OCI-LY1 (cell line): ENCODE measurements at regions not wholly inside any gene's neighbourhood (a gene's known extent, or its start where the extent isn't known, plus 50 kb on each side); places are given as distances from the start of the nearest gene placed in this dataset.

Experiments
- CTCF ChIP-seq: fragments of 200-600 bp; sonication (generic), shearing (Covaris generic); IDR thresholded peaks from 2 replicates; pipeline ENCODE4 v1.5.1; 2017; ENCODE audit warnings: mild to moderate bottlenecking, antibody characterized with exemption, low read length, moderate library complexity, mixed read lengths
- EZH2 ChIP-seq: fragments of 200-600 bp; sonication (generic), shearing (Covaris generic); IDR thresholded peaks from 2 replicates; pipeline ENCODE4 v1.8.0; 2017; ENCODE audit warnings: borderline replicate concordance, mixed run types, mild to moderate bottlenecking, antibody characterized with exemption, low read length, moderate library complexity, mixed read lengths

- TF ChIP-seq CTCF (no peak), EZH2 (no peak)
Measured at GRCh38 chr13:63853816-63854215, 2438.2 kb upstream of the PCDH20 start.
